ENCODE measurements at regions not wholly inside any gene's neighbourhood (a gene's known extent, or its start where the extent isn't known, plus 50 kb on each side); places are given as distances from the start of the nearest gene placed in this dataset.

GRCh38 chr10:28906011-28906411, 228.7 kb downstream of the BAMBI start:
- TF ChIP-seq, protein P1, sequence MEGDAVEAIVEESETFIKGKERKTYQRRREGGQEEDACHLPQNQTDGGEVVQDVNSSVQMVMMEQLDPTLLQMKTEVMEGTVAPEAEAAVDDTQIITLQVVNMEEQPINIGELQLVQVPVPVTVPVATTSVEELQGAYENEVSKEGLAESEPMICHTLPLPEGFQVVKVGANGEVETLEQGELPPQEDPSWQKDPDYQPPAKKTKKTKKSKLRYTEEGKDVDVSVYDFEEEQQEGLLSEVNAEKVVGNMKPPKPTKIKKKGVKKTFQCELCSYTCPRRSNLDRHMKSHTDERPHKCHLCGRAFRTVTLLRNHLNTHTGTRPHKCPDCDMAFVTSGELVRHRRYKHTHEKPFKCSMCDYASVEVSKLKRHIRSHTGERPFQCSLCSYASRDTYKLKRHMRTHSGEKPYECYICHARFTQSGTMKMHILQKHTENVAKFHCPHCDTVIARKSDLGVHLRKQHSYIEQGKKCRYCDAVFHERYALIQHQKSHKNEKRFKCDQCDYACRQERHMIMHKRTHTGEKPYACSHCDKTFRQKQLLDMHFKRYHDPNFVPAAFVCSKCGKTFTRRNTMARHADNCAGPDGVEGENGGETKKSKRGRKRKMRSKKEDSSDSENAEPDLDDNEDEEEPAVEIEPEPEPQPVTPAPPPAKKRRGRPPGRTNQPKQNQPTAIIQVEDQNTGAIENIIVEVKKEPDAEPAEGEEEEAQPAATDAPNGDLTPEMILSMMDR (conservative IDR thresholded peaks at IDR 0.05; ENCODE audit: low read length), result no peak
- TF ChIP-seq EZH2phosphoT487 (IDR thresholded peaks at IDR 0.05; ENCODE audit: borderline replicate concordance), result no peak

All from Loucy (cell line).